ENCODE measurements at regions not wholly inside any gene's neighbourhood (a gene's known extent, or its start where the extent isn't known, plus 50 kb on each side); places are given as distances from the start of the nearest gene placed in this dataset.

DNA sequence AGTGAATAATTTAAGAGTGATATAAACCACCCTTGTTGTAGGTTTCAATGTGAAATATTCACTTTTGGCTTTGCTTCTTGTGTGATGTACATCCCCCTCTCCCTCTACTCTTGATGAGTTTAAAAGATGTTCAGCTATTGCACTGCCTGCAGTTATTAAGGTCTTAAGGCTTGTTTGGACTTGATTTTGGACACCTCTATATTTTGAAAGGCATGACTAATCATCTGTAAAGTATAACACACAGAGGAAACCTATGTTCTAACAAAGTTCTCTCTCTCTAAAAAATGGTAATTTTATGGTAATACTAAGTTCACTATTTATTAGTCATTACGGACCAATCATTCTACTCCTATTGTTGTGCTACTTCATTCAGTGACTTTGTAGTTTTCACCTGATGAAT, 1719.9 kb downstream of the GRIK2 start:
- TF ChIP-seq, protein P1, sequence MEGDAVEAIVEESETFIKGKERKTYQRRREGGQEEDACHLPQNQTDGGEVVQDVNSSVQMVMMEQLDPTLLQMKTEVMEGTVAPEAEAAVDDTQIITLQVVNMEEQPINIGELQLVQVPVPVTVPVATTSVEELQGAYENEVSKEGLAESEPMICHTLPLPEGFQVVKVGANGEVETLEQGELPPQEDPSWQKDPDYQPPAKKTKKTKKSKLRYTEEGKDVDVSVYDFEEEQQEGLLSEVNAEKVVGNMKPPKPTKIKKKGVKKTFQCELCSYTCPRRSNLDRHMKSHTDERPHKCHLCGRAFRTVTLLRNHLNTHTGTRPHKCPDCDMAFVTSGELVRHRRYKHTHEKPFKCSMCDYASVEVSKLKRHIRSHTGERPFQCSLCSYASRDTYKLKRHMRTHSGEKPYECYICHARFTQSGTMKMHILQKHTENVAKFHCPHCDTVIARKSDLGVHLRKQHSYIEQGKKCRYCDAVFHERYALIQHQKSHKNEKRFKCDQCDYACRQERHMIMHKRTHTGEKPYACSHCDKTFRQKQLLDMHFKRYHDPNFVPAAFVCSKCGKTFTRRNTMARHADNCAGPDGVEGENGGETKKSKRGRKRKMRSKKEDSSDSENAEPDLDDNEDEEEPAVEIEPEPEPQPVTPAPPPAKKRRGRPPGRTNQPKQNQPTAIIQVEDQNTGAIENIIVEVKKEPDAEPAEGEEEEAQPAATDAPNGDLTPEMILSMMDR (IDR thresholded peaks at IDR 0.05), result no peak

DNA sequence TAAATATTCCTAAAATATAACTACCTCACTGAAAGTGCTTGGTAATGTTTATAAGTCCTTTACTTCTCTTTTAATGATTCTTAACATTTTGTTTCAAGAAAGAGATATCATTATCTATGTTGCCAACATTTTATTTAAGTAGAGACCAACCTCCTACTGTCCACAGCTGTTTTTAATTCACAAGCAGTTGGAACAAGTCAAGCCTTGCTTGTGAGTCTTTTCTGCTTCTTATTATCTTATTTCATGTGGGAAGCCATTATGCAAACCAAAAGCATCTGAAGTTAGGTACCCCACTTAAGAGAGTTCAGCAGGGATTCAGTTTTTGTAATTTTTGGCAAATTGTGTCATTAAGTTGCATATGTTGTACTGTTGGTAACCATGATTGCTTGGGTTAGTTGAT, 1714.5 kb downstream of the GRIK2 start:
- TF ChIP-seq, protein P1 (IDR thresholded peaks at IDR 0.05), result no peak

DNA sequence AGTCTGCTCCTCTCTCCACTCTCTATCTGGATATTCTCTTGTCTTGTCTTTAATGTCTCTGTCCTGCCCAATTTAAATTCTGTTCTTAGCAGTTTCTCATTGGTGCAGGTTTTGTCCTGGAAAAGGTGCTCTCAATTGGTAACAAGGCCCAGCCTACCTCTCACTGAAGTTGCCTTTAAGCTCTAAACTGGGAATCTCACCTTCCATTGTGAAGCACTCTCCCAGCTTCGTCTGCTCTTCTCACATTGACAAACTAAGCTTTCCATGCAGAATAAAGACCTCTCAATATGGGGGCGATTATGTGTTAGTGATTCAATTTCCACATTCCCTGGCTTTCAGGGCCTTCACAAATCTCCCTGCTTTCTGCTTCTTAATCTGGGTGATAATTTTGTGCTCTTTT, 1712.2 kb downstream of the GRIK2 start:
- TF ChIP-seq, protein P1 (IDR thresholded peaks at IDR 0.05), result no peak

DNA sequence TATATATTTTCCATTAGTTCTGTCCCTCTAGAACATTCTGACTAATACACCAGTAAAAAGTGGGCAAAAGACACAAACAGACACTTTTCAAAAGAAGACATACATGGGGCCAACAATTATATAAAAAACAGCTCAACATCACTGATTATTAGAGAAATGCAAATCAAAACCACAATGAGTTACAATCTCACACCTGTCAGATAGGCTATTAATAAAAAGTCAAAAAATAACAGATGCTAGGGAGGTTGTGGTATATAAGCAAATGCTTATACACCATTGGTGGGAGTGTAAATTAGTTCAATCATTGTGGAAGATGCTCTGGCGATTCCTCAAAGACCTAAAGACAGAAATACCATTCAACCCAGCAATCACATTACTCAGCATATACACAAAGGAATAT, 1707.8 kb downstream of the GRIK2 start:
- TF ChIP-seq, protein P1 (IDR thresholded peaks at IDR 0.05), result no peak

DNA sequence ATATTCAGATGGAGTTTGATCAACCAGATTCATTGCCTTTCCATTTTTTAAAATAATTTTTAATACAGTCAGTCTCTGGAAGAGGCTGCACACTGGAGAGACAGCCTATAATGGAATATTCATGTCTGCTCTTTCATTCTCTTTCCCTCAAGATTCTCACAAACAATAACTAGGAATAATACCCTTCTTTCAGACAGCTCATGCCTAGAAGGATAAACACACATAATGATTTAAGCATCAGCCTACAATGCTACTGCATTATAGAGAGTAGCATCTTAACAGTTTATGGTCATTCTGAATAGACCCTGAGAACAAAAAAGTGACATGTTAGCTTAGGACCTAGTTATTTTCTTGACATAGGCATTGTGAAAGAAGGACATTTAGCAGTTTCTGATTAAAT, 1692.3 kb downstream of the GRIK2 start:
- TF ChIP-seq, protein P1 (IDR thresholded peaks at IDR 0.05), result no peak

DNA sequence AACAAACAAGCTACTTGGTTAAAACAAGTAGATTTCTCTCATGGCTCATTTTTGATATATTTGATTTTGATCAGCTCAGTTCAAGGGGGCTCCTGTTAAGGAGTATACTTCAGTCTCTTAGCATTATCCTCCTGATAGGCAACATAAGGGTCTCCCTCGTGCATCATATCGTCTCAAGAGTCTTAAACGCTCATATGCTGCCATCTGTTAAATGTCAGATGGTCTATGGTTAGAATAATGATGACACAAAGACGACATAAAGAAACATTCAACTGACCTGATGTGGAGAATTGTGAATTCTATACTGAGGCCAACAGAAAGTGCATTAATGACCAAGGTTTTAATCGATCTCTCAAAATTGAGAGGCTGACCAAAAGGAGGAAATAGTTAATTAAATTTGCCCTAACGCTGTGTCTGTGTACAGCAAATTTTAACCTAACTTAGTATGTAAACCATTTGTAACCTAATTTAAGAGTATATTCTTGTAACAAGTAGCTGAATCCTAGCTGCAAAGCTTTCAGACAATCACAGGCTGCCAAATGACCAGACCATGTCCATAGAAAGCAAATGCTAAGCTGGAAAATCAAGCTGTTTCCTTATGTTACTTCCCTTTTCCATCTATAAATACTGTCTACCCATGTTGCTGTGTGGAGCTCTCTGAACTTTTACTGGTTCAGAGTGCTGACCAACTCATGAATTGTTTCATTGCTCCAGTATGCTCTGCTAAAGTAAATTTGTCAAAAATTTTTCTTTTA, 1688.5 kb downstream of the GRIK2 start:
- TF ChIP-seq, protein P1 (IDR thresholded peaks at IDR 0.05), result no peak

DNA sequence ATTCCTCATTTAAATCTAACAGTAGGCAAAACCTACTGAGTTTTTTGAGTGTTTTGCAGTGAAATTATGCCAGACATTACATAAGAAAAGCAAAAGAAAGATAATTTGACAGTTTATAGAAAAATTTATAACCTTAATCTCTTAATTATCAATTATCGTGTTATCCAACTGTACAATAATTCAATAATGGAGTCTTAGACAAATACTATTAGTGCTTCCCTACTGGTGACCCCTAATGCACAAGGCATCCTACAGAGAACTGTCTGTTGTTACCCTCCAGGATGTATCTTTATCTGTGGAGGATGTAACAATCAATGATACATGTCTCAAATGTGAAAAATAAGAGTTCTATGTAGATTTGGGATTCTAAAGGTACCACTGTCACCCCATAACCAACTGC, 1687.6 kb downstream of the GRIK2 start:
- TF ChIP-seq, protein P1 (IDR thresholded peaks at IDR 0.05), result no peak

DNA sequence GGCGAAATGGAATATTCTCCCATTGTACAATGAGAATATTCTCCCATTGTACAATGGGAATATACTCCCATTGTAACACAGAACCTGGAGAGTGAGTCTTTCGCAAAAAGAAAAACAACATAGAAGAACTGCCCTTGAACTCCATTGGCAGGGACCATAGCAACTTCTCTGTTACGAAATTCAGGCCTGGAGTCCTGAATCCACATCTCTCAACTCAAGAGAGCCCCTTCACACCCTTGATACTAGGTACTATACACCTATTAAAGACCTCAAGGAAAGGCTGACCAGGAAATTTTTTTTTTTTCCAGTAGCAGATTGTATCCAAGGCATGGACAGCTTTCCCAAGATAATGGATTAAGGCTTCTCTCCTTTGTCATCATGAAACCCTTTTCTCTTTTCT, 1687.0 kb downstream of the GRIK2 start:
- TF ChIP-seq, protein P1 (IDR thresholded peaks at IDR 0.05), result no peak
